Mesenchymal stem cell (in vitro differentiated cells and primary cell): ENCODE measurements at regions not wholly inside any gene's neighbourhood (a gene's known extent, or its start where the extent isn't known, plus 50 kb on each side); places are given as distances from the start of the nearest gene placed in this dataset.

Source experiments
- DNase-seq: peaks from one replicate; pipeline ENCODE4 v3.0.0-alpha.2; 2013
- H2AFZ ChIP-seq: one replicate; pipeline ENCODE4 v1.6.1; 2013; ENCODE audit warnings: low read depth, mild to moderate bottlenecking, control low read depth, inconsistent platforms, low read length, moderate library complexity
- H2AK5ac ChIP-seq: 2 replicates; pipeline ENCODE4 v1.6.1; 2013; ENCODE audit warnings: low read length, moderate library complexity, mild to moderate bottlenecking, inconsistent platforms; ENCODE audit not compliant: severe bottlenecking
- H2BK120ac ChIP-seq: one replicate; pipeline ENCODE4 v1.6.1; 2013; ENCODE audit warnings: low read depth, mild to moderate bottlenecking, inconsistent platforms, low read length, moderate library complexity
- H2BK12ac ChIP-seq, 2 experiments: one replicate each; pipeline ENCODE4 v1.6.1; 2013; ENCODE audit warnings: inconsistent platforms in 2 of 2, low read length in 2 of 2, mild to moderate bottlenecking in 2 of 2, moderate library complexity in 2 of 2, control low read depth in 1 of 2
- H2BK15ac ChIP-seq: one replicate; pipeline ENCODE4 v1.6.1; 2013; ENCODE audit warnings: mild to moderate bottlenecking, low read depth, inconsistent platforms; ENCODE audit not compliant: poor library complexity, severe bottlenecking
- H2BK5ac ChIP-seq: 2 replicates; pipeline ENCODE4 v1.6.1; 2013; ENCODE audit warnings: low read depth, mild to moderate bottlenecking, low read length, control low read depth, inconsistent platforms; ENCODE audit not compliant: poor library complexity, severe bottlenecking
- H3K14ac ChIP-seq, 2 experiments: one replicate each; pipeline ENCODE4 v1.6.1; 2013; ENCODE audit warnings: inconsistent platforms in 2 of 2, low read length in 2 of 2, control low read depth in 1 of 2, mild to moderate bottlenecking in 1 of 2, moderate library complexity in 1 of 2
- H3K18ac ChIP-seq, 2 experiments: one replicate each; pipeline ENCODE4 v1.6.1; 2013; ENCODE audit warnings: inconsistent platforms in 2 of 2, low read length in 2 of 2, control low read depth in 1 of 2, low read depth in 1 of 2, mild to moderate bottlenecking in 1 of 2
- H3K23ac ChIP-seq, 2 experiments: one replicate each; pipeline ENCODE4 v1.6.1; 2013; ENCODE audit warnings: inconsistent platforms in 2 of 2, low read length in 2 of 2, mild to moderate bottlenecking in 2 of 2, moderate library complexity in 2 of 2, control low read depth in 1 of 2
- H3K27ac ChIP-seq: 2 replicates; pipeline ENCODE4 v1.5.1; 2013; ENCODE audit warnings: mild to moderate bottlenecking, moderate library complexity, low read length, control low read depth, inconsistent platforms; ENCODE audit not compliant: poor library complexity, severe bottlenecking
- H3K27me3 ChIP-seq, 2 experiments: 2 replicates each; pipeline versions ENCODE4 v1.6.1 to v1.7.0; 2013; ENCODE audit warnings: low read length in 2 of 2, mild to moderate bottlenecking in 2 of 2, moderate library complexity in 2 of 2, control low read depth in 1 of 2, inconsistent platforms in 1 of 2; ENCODE audit not compliant: control insufficient read depth in 1 of 2, insufficient read depth in 1 of 2
- H3K36me3 ChIP-seq, 2 experiments: 2 replicates each; pipeline versions ENCODE4 v1.6.1 to v1.7.0; 2013; ENCODE audit warnings: low read length in 2 of 2, control low read depth in 1 of 2, inconsistent platforms in 1 of 2, low read depth in 1 of 2, mild to moderate bottlenecking in 1 of 2; ENCODE audit not compliant: insufficient read depth in 2 of 2, control insufficient read depth in 1 of 2
- H3K4ac ChIP-seq, 2 experiments: one replicate each; pipeline ENCODE4 v1.6.1; 2013; ENCODE audit warnings: inconsistent platforms in 2 of 2, low read length in 2 of 2, mild to moderate bottlenecking in 2 of 2, moderate library complexity in 2 of 2, control low read depth in 1 of 2, low read depth in 1 of 2
- H3K4me1 ChIP-seq: 2 replicates; pipeline ENCODE4 v1.6.1; 2013; ENCODE audit warnings: low read depth, low read length, control low read depth; ENCODE audit not compliant: control insufficient read depth, insufficient read depth
- H3K4me2 ChIP-seq: 2 replicates; pipeline ENCODE4 v1.6.1; 2013; ENCODE audit warnings: low read length, mild to moderate bottlenecking, inconsistent platforms; ENCODE audit not compliant: poor library complexity, severe bottlenecking
- H3K4me3 ChIP-seq, 2 experiments: 2 replicates each; pipeline versions ENCODE4 v1.5.1 to v1.7.0; 2013; ENCODE audit warnings: low read length in 2 of 2, mild to moderate bottlenecking in 2 of 2, control low read depth in 1 of 2, low read depth in 1 of 2; ENCODE audit not compliant: insufficient read depth in 1 of 2
- H3K79me1 ChIP-seq: replicated peaks from 2 replicates; pipeline ENCODE4 v1.6.1; 2013; ENCODE audit warnings: mild to moderate bottlenecking, control low read depth, low read length, inconsistent platforms; ENCODE audit not compliant: poor library complexity, severe bottlenecking
- H3K9ac ChIP-seq: 2 replicates; pipeline ENCODE4 v1.7.0; 2013; ENCODE audit warnings: mild to moderate bottlenecking, low read length, moderate library complexity
- H3K9me3 ChIP-seq: 2 replicates; pipeline ENCODE4 v1.7.0; 2013; ENCODE audit warnings: mild to moderate bottlenecking, low read length; ENCODE audit not compliant: control insufficient read depth
- H4K8ac ChIP-seq: one replicate; pipeline ENCODE4 v1.6.1; 2013; ENCODE audit warnings: inconsistent platforms, mild to moderate bottlenecking, low read length, moderate library complexity
- H4K91ac ChIP-seq: one replicate; pipeline ENCODE4 v1.6.1; 2013; ENCODE audit warnings: mild to moderate bottlenecking, low read length, inconsistent platforms
- WGBS: methylation state at CpG from one replicate; pipeline ENCODE4 v1.1.7; 2013; ENCODE audit warnings: mixed read lengths; 5-methylcytosine and 5-hydroxymethylcytosine counted together

DNA sequence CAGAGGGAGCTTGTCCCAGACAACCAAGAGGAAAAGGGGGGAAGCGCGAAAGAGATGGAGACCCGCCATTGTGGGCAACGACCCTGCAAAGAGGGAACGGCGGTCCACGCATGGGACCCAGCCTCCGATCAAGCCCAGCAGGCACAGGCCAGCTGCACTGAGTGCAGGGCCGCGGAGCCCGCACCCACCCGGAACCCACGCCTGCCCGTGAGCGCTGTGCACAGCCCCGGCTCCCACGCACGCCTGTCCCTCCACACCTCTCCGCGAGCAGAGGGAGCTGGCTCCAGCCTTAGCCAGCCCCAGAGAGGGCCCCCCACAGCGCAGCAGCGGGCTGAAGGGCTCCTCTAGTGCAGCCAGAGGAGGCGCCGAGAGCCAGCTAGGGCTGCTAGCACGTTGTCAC lies 416.5 kb downstream of the DMRTA1 start:
- H3K4ac ChIP-seq, result no peak overlapping the region
- H2AFZ ChIP-seq, result no peak overlapping the region
- H4K91ac ChIP-seq, result no peak overlapping the region
- no peak overlapping the region for H2BK12ac ChIP-seq
- H3K9me3 ChIP-seq, result peaks cover 15% of the 10 kb centered on the region
- DNase-seq, result no peak
- H3K36me3 ChIP-seq, result no peaks in the 10 kb centered on the region
- no peaks in the 10 kb centered on the region for H3K27me3 ChIP-seq
- H2BK120ac ChIP-seq, result no peak overlapping the region
- H2AK5ac ChIP-seq, result no peak overlapping the region
- H3K14ac ChIP-seq, result no peak overlapping the region
- 91% methylated on average over 21 of the region's 25 CpGs for WGBS
- no peak overlapping the region for H2BK5ac ChIP-seq
- H2BK15ac ChIP-seq, result no peak overlapping the region
- H3K4me1 ChIP-seq, result peaks cover 2% of the 10 kb centered on the region
- no peak overlapping the region for H4K8ac ChIP-seq
- no peak overlapping the region for H3K9ac ChIP-seq
- no peak overlapping the region for H3K23ac ChIP-seq
- H3K27ac ChIP-seq, result no peak overlapping the region
- H3K18ac ChIP-seq, result no peak overlapping the region
- H3K4me2 ChIP-seq, result no peak overlapping the region
- no peaks in the 10 kb centered on the region for H3K79me1 ChIP-seq
- no peak overlapping the region for H3K4me3 ChIP-seq

- Histone ChIP-seq H2BK12ac (no peak overlapping the region), H3K9ac (no peak overlapping the region), H3K4ac (no peak overlapping the region), H3K18ac (no peak overlapping the region), H3K4me3 (no peak overlapping the region), H2BK120ac (no peak overlapping the region), H2AFZ (no peak overlapping the region), H4K8ac (no peak overlapping the region), H4K91ac (no peak overlapping the region), H3K4me1 (peaks cover 2% of the 10 kb centered on the region), H2BK15ac (no peak overlapping the region), H2AK5ac (no peak overlapping the region), H3K79me1 (no peaks in the 10 kb centered on the region), H3K27ac (no peak overlapping the region), H3K36me3 (no peaks in the 10 kb centered on the region), H3K23ac (no peak overlapping the region), H2BK5ac (no peak overlapping the region), H3K4me2 (no peak overlapping the region), H3K9me3 (peaks cover 9% of the 10 kb centered on the region), H3K27me3 (no peaks in the 10 kb centered on the region), H3K14ac (no peak overlapping the region)
- WGBS, result 100% methylated on average over 1 of the region's 1 CpG
- DNase-seq, result no peak
Observed at GRCh38 chr9:22863736-22864135, 417.1 kb downstream of the DMRTA1 start.

- no peak overlapping the region for H2BK120ac ChIP-seq
- no peak overlapping the region for H4K8ac ChIP-seq
- WGBS, result 98% methylated on average over 2 of the region's 4 CpGs
- H3K27ac ChIP-seq, result no peak overlapping the region
- H2AFZ ChIP-seq, result no peak overlapping the region
- no peaks in the 10 kb centered on the region for H3K27me3 ChIP-seq
- H3K4ac ChIP-seq, result no peak overlapping the region
- H2BK12ac ChIP-seq, result no peak overlapping the region
- no peaks in the 10 kb centered on the region for H3K36me3 ChIP-seq
- H3K4me2 ChIP-seq, result no peak overlapping the region
- H2AK5ac ChIP-seq, result no peak overlapping the region
- H3K4me1 ChIP-seq, result no peaks in the 10 kb centered on the region
- no peak overlapping the region for H3K14ac ChIP-seq
- no peak overlapping the region for H3K9ac ChIP-seq
- no peak overlapping the region for H4K91ac ChIP-seq
- no peak overlapping the region for H2BK5ac ChIP-seq
- H3K18ac ChIP-seq, result no peak overlapping the region
- no peaks in the 10 kb centered on the region for H3K9me3 ChIP-seq
- H2BK15ac ChIP-seq, result no peak overlapping the region
- H3K23ac ChIP-seq, result no peak overlapping the region
- H3K79me1 ChIP-seq, result no peaks in the 10 kb centered on the region
- DNase-seq, result no peak
- H3K4me3 ChIP-seq, result no peak overlapping the region
Observed at GRCh38 chr9:22893196-22893843, 446.7 kb downstream of the DMRTA1 start.

DNA sequence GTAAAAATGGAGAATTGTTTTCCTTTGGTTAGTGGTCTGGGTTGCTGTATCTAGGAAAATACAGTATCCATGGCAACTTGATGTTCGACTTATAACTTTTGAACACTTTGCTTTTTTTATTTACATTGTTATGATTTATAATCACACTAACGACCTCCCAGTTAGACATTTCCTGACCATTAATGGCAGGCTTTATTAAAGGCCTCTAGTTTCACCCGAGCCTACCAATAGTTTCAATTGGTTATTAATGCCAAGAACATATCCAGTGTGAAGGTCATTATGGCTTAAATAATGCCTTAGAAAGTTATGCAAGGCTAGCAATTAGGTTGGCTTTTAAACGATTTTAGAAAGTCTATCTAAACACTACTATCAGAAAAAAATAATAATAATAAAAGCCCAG lies 452.0 kb downstream of the DMRTA1 start:
- Histone ChIP-seq H3K4me2 (no peak overlapping the region), H4K8ac (no peak overlapping the region), H3K4me1 (no peaks in the 10 kb centered on the region), H3K18ac (no peak overlapping the region), H2BK5ac (no peak overlapping the region), H2AK5ac (no peak overlapping the region), H4K91ac (no peak overlapping the region), H2BK12ac (no peak overlapping the region), H3K79me1 (no peaks in the 10 kb centered on the region), H3K9ac (no peak overlapping the region), H2BK120ac (no peak overlapping the region), H3K23ac (no peak overlapping the region), H3K36me3 (no peaks in the 10 kb centered on the region), H3K27me3 (no peaks in the 10 kb centered on the region), H3K27ac (no peak overlapping the region), H3K4me3 (no peak overlapping the region), H2AFZ (no peak overlapping the region), H3K14ac (no peak overlapping the region), H3K4ac (no peak overlapping the region), H3K9me3 (no peaks in the 10 kb centered on the region), H2BK15ac (no peak overlapping the region)
- 68% methylated on average over 2 of the region's 4 CpGs for WGBS
- DNase-seq, result no peak
